ENCODE measurements at regions not wholly inside any gene's neighbourhood (a gene's known extent, or its start where the extent isn't known, plus 50 kb on each side); places are given as distances from the start of the nearest gene placed in this dataset.
"Not testable (repeated sequence)": the region's sequence is repeated elsewhere in the genome, so short reads cannot be mapped to it uniquely, and the experiment has no call there.

DNA sequence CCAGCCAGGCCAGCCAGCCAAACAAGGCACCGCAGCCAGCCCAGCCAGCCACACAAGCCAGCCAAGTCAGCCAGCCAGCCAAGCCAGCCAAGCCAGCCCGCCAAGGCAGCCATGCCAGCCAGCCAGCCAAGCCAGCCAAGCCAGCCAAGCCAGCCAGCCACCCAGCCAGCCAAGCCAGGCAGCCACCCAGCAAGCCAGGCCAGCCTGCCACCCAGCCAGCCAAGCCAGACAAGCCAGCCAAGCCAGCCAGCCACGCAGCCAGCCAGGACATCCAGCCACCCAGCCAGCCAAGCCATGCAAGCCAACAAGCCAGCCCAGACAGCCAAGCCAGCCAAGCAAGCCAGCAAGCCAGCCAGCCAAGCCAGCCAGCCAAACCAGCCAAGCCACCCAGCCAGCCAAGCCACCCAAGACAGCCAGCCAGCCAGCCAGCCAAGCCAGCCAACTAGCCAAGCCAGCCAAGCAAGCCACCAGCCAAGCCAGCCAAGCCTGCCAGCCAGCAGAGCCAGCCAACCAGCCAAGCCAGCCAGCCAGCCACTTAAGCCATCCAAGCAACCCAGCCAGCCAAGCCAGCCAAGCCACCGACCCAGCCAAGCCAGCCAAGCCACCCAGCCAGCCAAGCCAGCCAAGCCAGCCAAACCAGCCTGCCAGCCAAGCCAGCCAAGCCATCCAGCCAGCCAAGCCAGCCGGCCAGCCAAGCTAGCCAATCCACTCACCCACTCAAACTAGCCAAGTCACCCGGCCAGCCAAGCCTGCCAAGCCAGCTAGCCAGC is 341.3 kb upstream of the PLGLB2 start:
- H3K27ac Mint-ChIP-seq; DNase-seq; H3K4me1 Mint-ChIP-seq (ENCODE audit: low read depth); CTCF ChIA-PET; H3K27me3 Mint-ChIP-seq (ENCODE audit: low read depth); intact Hi-C loops (cut with micrococcal nuclease); H3K9me3 Mint-ChIP-seq; H3K4me3 Mint-ChIP-seq; H3K36me3 Mint-ChIP-seq (ENCODE audit: low read depth): not testable (repeated sequence)

DNA sequence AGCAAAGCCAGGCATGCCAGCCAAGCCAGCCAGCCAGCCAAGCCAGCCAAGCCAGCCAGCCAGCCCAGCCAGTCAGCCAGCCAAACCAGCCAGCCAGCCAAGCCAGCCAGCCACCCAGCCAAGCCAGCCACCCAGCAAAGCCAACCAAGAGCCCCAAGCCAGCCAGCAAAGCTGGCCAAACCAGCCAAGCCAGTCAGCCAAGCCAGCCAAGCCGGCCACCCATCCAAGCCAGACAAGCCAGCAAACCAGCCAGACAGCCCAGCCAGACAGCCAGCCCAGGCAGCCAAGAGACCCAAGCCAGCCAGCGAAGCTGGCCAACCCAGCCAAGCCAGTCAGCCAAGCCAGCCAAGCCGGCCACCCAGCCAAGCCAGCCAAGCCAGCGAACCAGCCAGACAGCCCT is 338.3 kb upstream of the PLGLB2 start:
- H3K27me3 Mint-ChIP-seq (ENCODE audit: low read depth); H3K4me3 Mint-ChIP-seq; H3K27ac Mint-ChIP-seq; H3K4me1 Mint-ChIP-seq (ENCODE audit: low read depth); H3K36me3 Mint-ChIP-seq (ENCODE audit: low read depth); intact Hi-C loops (cut with micrococcal nuclease); DNase-seq; CTCF ChIA-PET; H3K9me3 Mint-ChIP-seq: not testable (repeated sequence)

DNA sequence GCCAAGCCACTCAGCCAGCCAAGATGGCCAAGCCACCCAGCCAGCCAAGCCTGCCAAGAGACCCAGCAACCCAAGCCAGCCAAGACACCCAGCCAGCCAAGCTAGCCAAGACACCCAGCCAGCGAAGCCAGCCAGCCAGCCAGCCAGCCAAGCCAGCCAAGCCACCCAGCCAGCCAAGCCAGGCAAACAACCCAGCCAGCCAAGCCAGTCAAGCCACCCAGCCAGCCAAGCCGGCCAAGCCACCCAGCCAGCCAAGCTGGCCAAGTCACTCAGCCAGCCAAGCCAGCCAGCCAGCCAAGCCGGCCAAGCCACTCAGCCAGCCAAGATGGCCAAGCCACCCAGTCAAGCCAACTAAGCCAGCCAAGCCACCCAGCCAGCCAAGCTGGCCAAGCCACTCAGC is 337.5 kb upstream of the PLGLB2 start:
- CTCF ChIA-PET; intact Hi-C loops (cut with micrococcal nuclease); H3K9me3 Mint-ChIP-seq; H3K4me1 Mint-ChIP-seq (ENCODE audit: low read depth); DNase-seq; H3K36me3 Mint-ChIP-seq (ENCODE audit: low read depth); H3K27ac Mint-ChIP-seq; H3K27me3 Mint-ChIP-seq (ENCODE audit: low read depth); H3K4me3 Mint-ChIP-seq: not testable (repeated sequence)

DNA sequence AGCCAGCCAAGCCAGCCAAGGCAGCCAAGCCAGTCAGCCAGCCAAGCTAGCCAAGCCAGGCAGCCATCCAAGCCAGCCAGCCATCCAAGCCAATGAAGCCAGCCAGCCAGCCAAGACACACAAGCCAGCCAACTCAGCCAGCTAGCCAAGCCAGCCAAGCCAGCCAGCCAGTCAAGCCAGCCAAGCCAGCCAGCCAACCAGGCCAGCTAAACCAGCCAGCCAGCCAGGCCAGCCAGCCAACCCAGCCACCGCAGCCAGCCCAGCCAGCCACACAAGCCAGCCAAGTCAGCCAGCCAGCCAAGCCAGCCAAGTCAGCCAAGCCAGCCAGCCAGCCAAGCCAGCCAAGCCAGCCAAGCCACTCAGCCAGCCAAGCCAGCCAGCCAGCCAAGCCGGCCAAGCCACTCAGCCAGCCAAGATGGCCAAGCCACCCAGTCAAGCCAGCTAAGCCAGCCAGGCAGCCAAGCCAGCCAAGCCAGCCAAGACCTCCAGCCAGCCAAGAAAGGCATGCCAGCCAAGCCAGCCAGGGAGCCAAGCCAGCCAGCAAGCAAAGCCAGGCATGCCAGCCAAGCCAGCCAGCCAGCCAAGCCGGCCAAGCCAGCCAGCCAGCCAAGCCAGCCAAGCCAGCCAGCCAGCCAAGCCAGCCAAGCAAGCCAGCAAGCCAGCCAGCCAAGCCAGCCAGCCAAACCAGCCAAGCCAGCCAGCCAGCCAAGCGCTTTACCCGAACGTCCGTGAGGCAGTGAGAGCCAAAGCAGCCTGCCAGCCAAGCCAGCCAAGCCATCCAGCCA is 335.7 kb upstream of the PLGLB2 start:
- H3K27me3 Mint-ChIP-seq (ENCODE audit: low read depth); CTCF ChIA-PET; intact Hi-C loops (cut with micrococcal nuclease); H3K4me3 Mint-ChIP-seq; DNase-seq; H3K36me3 Mint-ChIP-seq (ENCODE audit: low read depth); H3K9me3 Mint-ChIP-seq; H3K27ac Mint-ChIP-seq; H3K4me1 Mint-ChIP-seq (ENCODE audit: low read depth): not testable (repeated sequence)

DNA sequence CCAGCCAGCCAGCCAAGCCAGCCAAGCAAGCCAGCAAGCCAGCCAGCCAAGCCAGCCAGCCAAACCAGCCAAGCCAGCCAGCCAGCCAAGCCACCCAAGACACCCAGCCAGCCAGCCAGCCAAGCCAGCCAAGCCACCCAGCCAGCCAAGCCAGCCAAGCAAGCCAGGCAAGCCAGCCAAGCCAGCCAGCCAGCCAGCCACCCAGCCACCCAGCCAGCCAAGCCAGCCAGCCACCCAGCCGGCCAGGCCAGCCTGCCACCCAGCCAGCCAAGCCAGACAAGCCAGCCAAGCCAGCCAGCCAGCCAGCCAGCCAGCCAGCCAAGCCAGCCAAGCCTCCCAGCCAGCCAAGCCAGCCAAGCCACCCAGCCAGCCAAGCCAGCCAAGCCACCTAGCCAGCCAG is 333.6 kb upstream of the PLGLB2 start:
- DNase-seq; H3K4me3 Mint-ChIP-seq; CTCF ChIA-PET; intact Hi-C loops (cut with micrococcal nuclease); H3K27ac Mint-ChIP-seq; H3K36me3 Mint-ChIP-seq (ENCODE audit: low read depth); H3K27me3 Mint-ChIP-seq (ENCODE audit: low read depth); H3K9me3 Mint-ChIP-seq; H3K4me1 Mint-ChIP-seq (ENCODE audit: low read depth): not testable (repeated sequence)

DNA sequence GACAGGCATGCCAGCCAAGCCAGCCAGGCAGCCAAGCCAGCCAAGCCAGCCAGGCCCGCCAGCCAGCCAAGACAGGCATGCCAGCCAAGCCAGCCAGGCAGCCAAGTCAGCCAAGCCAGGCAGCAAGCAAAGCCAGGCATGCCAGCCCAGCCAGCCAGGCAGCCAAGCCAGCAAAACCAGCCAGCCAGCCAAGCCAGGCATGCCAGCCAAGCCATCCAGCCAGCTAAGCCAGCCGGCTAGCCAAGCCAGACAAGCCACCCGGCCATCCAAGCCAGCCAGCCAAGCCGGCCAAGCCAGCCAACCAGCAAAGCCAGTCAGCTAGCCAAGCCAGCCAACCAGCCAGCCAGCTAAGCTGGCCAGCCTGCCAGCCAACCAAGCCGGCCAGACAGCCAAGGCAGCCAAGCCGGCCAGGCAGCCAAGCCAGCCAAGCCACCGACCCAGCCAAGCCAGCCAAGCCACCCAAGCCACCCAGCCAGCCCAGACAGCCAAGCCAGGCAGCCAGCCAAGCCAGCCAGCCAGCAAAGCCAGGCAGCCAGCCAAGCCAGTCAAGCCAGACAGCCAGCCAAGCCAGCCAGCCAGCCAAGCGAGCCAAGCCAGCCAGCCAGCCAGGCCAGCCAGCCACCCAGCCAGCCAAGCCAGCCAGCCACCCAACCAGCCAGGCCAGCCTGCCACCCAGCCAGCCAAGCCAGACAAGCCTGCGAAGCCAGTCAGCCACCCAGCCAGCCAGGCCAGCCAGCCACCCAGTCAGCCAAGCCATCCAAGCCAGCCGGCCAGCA is 332.9 kb upstream of the PLGLB2 start:
- H3K27me3 Mint-ChIP-seq (ENCODE audit: low read depth); intact Hi-C loops (cut with micrococcal nuclease); H3K27ac Mint-ChIP-seq; H3K9me3 Mint-ChIP-seq; H3K4me3 Mint-ChIP-seq; CTCF ChIA-PET; H3K36me3 Mint-ChIP-seq (ENCODE audit: low read depth); H3K4me1 Mint-ChIP-seq (ENCODE audit: low read depth); DNase-seq: not testable (repeated sequence)

DNA sequence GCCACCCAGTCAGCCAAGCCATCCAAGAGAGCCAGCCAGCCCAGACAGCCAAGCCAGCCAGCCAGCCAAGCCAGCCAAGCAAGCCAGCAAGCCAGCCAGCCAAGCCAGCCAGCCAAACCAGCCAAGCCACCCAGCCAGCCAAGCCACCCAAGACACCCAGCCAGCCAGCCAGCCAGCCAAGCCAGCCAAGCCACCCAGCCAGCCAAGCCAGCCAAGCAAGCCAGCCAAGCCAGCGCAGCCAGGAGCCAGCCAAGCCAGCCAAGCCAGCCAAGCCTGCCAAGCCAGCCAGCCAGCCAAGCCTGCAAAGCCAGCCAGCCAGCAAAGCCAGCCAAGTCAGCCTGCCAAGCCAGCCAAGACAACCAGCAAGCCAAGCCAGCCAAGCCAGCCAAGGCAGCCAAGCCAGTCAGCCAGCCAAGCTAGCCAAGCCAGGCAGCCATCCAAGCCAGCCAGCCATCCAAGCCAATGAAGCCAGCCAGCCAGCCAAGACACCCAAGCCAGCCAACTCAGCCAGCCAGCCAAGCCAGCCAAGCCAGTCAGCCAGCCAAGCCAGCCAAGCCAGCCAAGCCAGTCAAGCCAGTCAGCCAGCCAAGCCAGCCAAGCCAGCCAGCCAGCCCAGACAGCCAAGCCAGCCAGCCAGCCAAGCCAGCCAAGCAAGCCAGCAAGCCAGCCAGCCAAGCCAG is 332.2 kb upstream of the PLGLB2 start:
- H3K27ac Mint-ChIP-seq; H3K9me3 Mint-ChIP-seq; H3K4me1 Mint-ChIP-seq (ENCODE audit: low read depth); CTCF ChIA-PET; H3K27me3 Mint-ChIP-seq (ENCODE audit: low read depth); DNase-seq; H3K36me3 Mint-ChIP-seq (ENCODE audit: low read depth); intact Hi-C loops (cut with micrococcal nuclease); H3K4me3 Mint-ChIP-seq: not testable (repeated sequence)

DNA sequence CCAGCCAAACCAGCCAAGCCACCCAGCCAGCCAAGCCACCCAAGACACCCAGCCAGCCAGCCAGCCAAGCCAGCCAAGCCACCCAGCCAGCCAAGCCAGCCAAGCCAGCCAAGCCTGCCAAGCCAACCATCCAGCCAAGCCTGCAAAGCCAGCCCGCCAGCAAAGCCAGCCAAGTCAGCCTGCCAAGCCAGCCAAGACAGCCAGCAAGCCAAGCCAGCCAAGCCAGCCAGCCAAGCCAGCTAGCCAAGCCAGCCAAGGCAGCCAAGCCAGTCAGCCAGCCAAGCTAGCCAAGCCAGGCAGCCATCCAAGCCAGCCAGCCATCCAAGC is 331.7 kb upstream of the PLGLB2 start:
- H3K36me3 Mint-ChIP-seq (ENCODE audit: low read depth); intact Hi-C loops (cut with micrococcal nuclease); DNase-seq: not testable (repeated sequence)

DNA sequence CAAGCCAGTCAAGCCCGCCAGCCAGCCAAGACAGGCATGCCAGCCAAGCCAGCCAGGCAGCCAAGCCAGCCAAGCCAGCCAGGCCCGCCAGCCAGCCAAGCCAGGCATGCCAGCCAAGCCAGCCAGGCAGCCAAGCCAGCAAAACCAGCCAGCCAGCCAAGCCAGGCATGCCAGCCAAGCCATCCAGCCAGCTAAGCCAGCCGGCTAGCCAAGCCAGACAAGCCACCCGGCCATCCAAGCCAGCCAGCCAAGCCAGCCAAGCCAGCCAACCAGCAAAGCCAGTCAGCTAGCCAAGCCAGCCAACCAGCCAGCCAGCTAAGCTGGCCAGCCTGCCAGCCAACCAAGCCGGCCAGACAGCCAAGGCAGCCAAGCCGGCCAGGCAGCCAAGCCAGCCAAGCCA is 330.7 kb upstream of the PLGLB2 start:
- H3K9me3 Mint-ChIP-seq; DNase-seq; H3K36me3 Mint-ChIP-seq (ENCODE audit: low read depth); H3K27ac Mint-ChIP-seq; CTCF ChIA-PET; H3K4me3 Mint-ChIP-seq; intact Hi-C loops (cut with micrococcal nuclease); H3K27me3 Mint-ChIP-seq (ENCODE audit: low read depth); H3K4me1 Mint-ChIP-seq (ENCODE audit: low read depth): not testable (repeated sequence)

More for the DNA sequence above, 331.7 kb upstream of the PLGLB2 start:
- H3K4me1 Mint-ChIP-seq (ENCODE audit: low read depth); H3K4me3 Mint-ChIP-seq; H3K27ac Mint-ChIP-seq; H3K27me3 Mint-ChIP-seq (ENCODE audit: low read depth); CTCF ChIA-PET; H3K9me3 Mint-ChIP-seq: not testable (repeated sequence)

DNA sequence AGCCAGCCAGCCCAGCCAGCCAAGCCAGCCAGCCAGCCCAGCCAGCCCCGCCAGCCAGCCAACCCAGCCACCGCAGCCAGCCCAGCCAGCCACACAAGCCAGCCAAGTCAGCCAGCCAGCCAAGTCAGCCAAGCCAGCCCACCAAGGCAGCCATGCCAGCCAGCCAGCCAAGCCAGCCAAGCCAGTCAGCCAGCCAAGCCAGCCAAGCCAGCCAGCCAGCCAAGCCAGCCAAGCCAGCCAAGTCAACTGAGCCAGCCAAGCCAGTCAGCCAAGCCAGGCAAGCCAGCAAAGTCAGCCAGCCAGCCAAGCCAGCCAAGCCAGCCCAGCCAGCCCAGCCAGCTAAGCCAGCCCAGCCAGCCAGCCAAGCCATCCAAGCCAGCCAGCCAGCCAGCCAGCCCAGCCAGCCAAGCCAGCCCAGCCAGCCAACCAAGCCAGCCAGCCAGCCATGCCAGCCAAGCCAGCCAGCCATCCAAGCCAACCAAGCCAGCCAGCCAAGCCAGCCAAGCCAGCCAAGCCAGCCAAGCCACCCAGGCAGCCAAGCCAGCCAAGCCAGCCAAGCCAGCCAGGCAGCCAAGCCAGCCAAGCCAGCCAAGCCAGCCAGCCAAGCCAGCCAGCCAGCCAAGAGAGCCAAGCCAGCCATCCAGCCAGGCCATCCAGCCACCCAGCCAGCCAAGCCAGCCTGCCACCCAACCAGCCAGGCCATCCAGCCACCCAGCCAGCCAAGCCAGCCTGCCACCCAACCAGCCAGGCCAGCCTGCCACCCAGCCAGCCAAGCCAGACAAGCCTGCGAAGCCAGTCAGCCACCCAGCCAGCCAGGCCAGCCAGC is 329.9 kb upstream of the PLGLB2 start:
- CTCF ChIA-PET; H3K9me3 Mint-ChIP-seq; H3K4me3 Mint-ChIP-seq; H3K27me3 Mint-ChIP-seq (ENCODE audit: low read depth); intact Hi-C loops (cut with micrococcal nuclease); H3K36me3 Mint-ChIP-seq (ENCODE audit: low read depth); H3K27ac Mint-ChIP-seq; H3K4me1 Mint-ChIP-seq (ENCODE audit: low read depth); DNase-seq: not testable (repeated sequence)

DNA sequence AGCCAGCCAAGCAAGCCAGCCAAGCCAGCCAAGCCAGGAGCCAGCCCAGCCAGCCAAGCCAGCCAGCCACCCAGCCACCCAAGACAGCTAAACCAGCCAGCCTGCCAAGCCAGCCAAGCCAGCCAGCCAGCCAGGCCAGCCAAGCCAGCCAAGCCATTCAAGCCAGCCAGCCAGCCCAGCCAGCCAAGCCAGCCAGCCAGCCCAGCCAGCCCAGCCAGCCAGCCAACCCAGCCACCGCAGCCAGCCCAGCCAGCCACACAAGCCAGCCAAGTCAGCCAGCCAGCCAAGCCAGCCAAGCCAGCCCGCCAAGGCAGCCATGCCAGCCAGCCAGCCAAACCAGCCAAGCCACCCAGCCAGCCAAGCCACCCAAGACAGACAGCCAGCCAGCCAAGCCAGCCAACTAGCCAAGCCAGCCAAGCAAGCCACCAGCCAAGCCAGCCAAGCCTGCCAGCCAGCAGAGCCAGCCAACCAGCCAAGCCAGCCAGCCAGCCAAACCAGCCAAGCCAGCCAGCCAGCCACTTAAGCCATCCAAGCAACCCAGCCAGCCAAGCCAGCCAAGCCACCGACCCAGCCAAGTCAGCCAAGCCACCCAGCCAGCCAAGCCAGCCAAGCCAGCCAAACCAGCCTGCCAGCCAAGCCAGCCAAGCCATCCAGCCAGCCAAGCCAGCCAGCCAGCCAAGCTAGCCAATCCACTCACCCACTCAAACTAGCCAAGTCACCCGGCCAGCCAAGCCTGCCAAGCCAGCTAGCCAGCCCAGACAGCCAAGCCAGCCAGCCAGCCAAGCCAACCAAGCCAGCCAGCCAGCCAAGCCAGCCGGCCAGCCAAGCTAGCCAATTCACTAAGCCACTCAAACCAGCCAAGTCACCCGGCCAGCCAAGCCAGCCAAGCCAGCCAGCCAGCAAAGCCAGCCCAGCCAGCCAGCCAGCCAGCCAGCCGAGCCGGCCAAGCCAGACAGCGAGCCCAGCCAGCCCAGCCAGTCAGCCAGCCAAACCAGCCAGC is 328.8 kb upstream of the PLGLB2 start:
- CTCF ChIA-PET; H3K4me3 Mint-ChIP-seq; H3K27ac Mint-ChIP-seq; intact Hi-C loops (cut with micrococcal nuclease); H3K9me3 Mint-ChIP-seq; H3K27me3 Mint-ChIP-seq (ENCODE audit: low read depth); H3K4me1 Mint-ChIP-seq (ENCODE audit: low read depth); H3K36me3 Mint-ChIP-seq (ENCODE audit: low read depth); DNase-seq: not testable (repeated sequence)

Measured in activated naive CD4-positive, alpha-beta T cell treated with anti-CD3 and anti-CD28 coated beads for 36 hours (primary cell).